ENCODE measurements at regions not wholly inside any gene's neighbourhood (a gene's known extent, or its start where the extent isn't known, plus 50 kb on each side); places are given as distances from the start of the nearest gene placed in this dataset.

DNA sequence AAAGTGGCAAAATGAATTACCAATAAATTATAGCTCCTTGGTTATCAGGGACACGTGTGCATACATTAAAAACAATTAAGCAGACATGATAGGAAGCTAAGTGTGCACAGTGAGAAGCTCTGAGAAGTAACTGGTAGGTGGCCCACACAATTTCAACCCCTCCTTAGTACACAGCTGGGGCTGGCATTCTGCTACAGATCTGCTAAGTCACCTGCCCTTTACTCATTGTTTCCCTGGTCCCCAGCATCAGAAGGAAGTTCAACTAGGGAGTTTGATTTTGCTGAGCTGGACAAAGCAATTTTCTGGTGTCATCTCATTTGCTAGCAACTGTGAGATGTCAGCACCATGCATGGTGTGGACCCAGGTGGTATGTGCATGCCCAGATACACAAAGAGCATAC is 424.1 kb upstream of the NPVF start:
- TF ChIP-seq, protein P1, sequence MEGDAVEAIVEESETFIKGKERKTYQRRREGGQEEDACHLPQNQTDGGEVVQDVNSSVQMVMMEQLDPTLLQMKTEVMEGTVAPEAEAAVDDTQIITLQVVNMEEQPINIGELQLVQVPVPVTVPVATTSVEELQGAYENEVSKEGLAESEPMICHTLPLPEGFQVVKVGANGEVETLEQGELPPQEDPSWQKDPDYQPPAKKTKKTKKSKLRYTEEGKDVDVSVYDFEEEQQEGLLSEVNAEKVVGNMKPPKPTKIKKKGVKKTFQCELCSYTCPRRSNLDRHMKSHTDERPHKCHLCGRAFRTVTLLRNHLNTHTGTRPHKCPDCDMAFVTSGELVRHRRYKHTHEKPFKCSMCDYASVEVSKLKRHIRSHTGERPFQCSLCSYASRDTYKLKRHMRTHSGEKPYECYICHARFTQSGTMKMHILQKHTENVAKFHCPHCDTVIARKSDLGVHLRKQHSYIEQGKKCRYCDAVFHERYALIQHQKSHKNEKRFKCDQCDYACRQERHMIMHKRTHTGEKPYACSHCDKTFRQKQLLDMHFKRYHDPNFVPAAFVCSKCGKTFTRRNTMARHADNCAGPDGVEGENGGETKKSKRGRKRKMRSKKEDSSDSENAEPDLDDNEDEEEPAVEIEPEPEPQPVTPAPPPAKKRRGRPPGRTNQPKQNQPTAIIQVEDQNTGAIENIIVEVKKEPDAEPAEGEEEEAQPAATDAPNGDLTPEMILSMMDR (IDR thresholded peaks at IDR 0.05) = no peak
- TF ChIP-seq EP300 (IDR thresholded peaks at IDR 0.05) = no peak
- TF ChIP-seq POLR2AphosphoS5 (IDR thresholded peaks at IDR 0.05) = no peak
- no peak for TF ChIP-seq POLR2A (IDR thresholded peaks at IDR 0.05)

DNA sequence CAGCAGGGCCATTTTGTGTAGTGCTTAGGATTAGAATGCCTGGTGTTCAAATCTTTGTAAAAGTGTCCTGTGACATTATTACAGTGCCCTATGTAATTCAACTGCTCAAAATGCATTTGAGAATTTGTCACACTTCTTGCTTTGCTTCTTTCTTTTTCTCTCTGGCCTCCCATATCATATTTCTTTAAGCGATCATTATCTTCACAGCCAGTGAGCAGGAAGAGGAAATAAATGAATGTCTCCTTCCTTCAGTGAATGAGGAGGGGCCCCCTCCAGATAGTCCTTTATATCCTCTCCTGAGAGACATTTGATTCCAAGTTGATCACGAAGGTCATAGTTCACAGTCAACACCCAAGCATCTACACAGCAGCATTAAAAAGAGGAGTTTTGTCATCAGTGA is 425.1 kb upstream of the NPVF start:
- 84 to 93% methylated on average over 2 of the region's 2 CpGs for WGBS, 2 donors (ENCODE audit: low coverage in 1 of 2)
- Histone ChIP-seq H3K27ac (no peak overlapping the region), H3K36me3 (no peaks in the 10 kb centered on the region), H3K9me3 (no peaks in the 10 kb centered on the region), H3K27me3 (no peaks in the 10 kb centered on the region), H3K4me3 (no peak overlapping the region), H3K4me1 (peaks cover 0 to 20% (median 0%) of the 10 kb centered on the region in 3 donors)
- TF ChIP-seq EP300 (IDR thresholded peaks at IDR 0.05) (no peak), POLR2A (IDR thresholded peaks at IDR 0.05) (no peak), POLR2AphosphoS5 (IDR thresholded peaks at IDR 0.05) (no peak)
- TF ChIP-seq, protein P1 (IDR thresholded peaks at IDR 0.05) = no peak
- ATAC-seq = no peak

More for the DNA sequence above, 424.1 kb upstream of the NPVF start:
- Histone ChIP-seq H3K27ac (no peak overlapping the region), H3K4me3 (no peak overlapping the region), H3K27me3 (no peaks in the 10 kb centered on the region), H3K9me3 (no peaks in the 10 kb centered on the region), H3K4me1 (peaks cover 0 to 12% (median 0%) of the 10 kb centered on the region in 3 donors), H3K36me3 (no peaks in the 10 kb centered on the region)
- no peak for ATAC-seq
- 75 to 100% methylated on average over 1 of the region's 1 CpG for WGBS, 2 donors (ENCODE audit: low coverage in 1 of 2)

DNA sequence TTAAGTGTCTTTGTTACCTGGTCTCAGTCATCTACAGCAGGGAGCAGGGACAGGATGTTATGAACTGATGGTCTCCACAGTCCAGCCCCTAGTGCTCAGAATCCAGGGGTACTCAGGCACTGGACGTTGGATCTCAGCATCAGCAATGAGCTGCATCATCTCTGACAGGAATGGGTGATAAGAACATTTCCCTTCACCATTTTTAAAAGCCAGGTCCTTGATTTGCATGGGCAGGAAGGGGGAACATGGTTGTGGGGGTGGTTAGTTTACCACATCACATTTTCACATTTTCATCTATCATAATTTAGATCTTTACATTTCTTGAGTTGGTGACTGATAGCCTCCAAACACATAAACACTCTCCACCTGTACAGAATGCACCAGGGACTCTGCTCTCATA is 427.8 kb upstream of the NPVF start:
- Histone ChIP-seq H3K27me3 (no peaks in the 10 kb centered on the region), H3K4me1 (peaks cover 0 to 40% (median 0%) of the 10 kb centered on the region in 3 donors), H3K9me3 (no peaks in the 10 kb centered on the region), H3K27ac (no peak overlapping the region), H3K36me3 (no peaks in the 10 kb centered on the region), H3K4me3 (no peak overlapping the region)
- TF ChIP-seq POLR2A (IDR thresholded peaks at IDR 0.05) (no peak), EP300 (IDR thresholded peaks at IDR 0.05) (no peak), POLR2AphosphoS5 (IDR thresholded peaks at IDR 0.05) (no peak)
- TF ChIP-seq, protein P1 (IDR thresholded peaks at IDR 0.05) = no peak
- ATAC-seq = no peak
- 38 to 64% methylated on average over 1 of the region's 1 CpG for WGBS, 2 donors (ENCODE audit: low coverage in 1 of 2)

DNA sequence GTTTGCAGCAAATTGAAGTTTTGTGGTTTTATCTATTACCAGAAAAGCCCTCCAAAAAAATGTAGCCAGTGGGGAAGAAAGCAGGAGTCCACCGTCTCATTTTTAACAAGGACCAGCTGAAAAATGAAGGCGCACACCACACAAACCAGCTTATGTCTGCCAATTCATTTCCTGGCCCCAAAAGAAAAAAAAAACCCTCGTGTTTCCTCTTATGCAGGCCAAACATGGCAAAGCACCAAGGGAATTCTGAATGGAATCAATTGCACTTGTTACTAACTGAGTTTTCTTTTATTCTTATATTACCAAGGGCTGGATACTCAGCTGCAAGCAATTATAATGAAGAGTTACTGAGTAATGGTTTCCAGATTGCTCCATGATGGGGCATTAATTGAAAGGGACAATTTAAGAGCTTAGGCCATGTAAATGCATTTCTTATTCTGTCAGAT is 428.3 kb upstream of the NPVF start:
- no peak for ATAC-seq

DNA sequence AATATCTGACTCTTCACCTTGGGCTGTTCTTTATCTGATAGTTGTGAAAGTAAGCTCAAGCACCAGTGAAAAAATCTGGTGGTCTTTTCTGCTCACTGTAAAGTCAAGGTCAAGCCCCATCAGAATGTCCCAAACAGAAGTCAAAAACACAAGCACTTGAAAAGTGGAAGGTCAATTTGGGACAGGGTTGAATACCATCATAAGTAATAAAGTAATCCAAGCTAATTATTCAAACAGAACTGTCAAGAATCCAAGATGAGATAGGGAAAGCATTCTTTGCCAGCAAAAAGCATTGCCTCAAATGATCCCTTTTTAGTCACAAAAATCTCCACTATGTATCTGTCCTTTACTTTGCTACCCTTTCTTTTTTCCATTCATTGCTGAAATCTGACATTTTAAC is 430.1 kb upstream of the NPVF start:
- H3K36me3 ChIP-seq = no peaks in the 10 kb centered on the region
- no peak overlapping the region for H3K4me3 ChIP-seq
- H3K4me1 ChIP-seq = peaks cover 2 to 56% (median 12%) of the 10 kb centered on the region in 3 donors
- H3K9me3 ChIP-seq = no peaks in the 10 kb centered on the region
- no peak for TF ChIP-seq POLR2A (IDR thresholded peaks at IDR 0.05)
- no peak for ATAC-seq
- H3K27ac ChIP-seq = no peak overlapping the region
- H3K27me3 ChIP-seq = no peaks in the 10 kb centered on the region

More for the DNA sequence above, 428.3 kb upstream of the NPVF start:
- Histone ChIP-seq H3K36me3 (no peaks in the 10 kb centered on the region), H3K4me1 (peaks cover 0 to 40% (median 0%) of the 10 kb centered on the region in 3 donors), H3K27ac (peak overlapping the region in 1 of 4 donors; percentile 17), H3K27me3 (no peaks in the 10 kb centered on the region), H3K9me3 (no peaks in the 10 kb centered on the region), H3K4me3 (no peak overlapping the region)
- WGBS, 2 donors (ENCODE audit: low coverage in 1 of 2) = 11 to 16% methylated on average over 3 of the region's 3 CpGs
- TF ChIP-seq POLR2A (IDR thresholded peaks at IDR 0.05) (no peak), POLR2AphosphoS5 (IDR thresholded peaks at IDR 0.05) (no peak), EP300 (IDR thresholded peaks at IDR 0.05) (no peak)
- TF ChIP-seq, protein P1 (IDR thresholded peaks at IDR 0.05) = no peak

Data from gastroesophageal sphincter (tissue), 4 donors.